HG02571 (cell line): ENCODE measurements at regions not wholly inside any gene's neighbourhood (a gene's known extent, or its start where the extent isn't known, plus 50 kb on each side); places are given as distances from the start of the nearest gene placed in this dataset.
"Not testable (repeated sequence)": the region's sequence is repeated elsewhere in the genome, so short reads cannot be mapped to it uniquely, and the experiment has no call there.

Experiments used
- ATAC-seq: cut with Tn5 transposase; IDR thresholded peaks from one replicate; pipeline ENCODE4 v1.9.1; 2021; ENCODE audit warnings: mild to moderate bottlenecking, moderate library complexity; ENCODE audit not compliant: unreplicated experiment

DNA sequence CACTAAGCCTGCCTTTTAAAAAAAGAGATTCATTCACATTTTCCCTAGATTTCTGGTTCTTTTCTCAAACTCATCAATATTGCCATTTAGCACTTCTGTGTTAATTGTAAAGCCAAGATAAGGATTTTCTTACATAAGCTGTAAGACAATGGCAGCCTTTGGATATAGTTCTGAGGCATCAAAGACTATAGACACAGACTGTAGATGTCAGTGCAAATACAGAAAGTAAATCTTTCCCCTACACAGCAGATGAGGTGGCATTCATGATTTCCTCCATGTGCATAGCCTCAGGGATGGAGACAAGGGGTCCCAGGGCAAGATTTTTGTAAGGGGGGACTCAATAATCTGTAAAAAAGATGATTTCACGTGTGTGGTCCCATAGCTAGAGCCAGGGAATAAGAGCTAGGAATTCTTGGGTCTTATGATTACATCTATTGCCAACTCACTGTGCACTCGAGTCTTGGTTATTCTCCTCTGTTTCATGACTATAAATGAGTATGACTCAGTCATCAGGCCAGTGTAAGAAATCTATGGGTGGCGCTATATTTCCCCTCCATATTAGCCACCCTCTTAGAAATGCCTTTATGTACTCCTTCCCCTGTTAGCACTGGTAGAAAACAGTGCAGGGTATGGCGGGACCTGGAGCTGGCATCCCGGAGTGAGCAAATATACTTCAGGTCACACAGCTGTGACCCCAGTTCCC is 207.5 kb downstream of the EXOC5 start:
- ATAC-seq, result no peak

DNA sequence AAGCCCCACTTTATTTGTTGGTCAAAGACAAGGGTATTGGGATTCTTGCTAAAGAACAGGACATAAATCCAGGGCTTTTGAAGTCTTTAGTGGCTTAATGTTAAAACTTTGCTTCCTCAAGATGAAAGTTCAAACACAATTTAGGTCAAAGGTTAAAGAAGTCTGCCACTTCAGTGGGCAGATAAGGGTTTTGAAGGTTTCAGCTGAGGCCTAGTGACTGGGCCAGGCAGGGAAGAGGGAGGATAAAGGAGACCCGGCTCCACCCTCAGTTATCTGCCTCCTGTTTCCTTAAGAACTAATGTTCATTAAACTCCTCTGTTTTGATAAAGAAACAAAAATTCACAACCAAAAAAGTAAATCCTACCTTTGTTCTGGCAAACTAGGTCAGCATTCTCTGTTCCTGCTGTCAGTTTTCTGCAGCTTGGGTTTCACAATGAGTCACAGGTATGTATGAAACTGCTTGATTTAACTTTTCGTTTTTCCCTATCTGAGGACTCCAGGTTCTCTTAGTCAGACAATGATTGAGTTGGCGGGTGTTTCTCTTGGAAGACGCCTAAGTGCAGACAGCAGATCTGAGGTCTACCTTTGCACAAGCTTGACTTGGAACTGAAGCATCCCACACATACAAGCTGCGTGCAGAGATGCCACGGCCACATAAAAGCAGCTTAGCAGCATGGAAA is 208.3 kb downstream of the EXOC5 start:
- ATAC-seq, result peak; percentile 96

DNA sequence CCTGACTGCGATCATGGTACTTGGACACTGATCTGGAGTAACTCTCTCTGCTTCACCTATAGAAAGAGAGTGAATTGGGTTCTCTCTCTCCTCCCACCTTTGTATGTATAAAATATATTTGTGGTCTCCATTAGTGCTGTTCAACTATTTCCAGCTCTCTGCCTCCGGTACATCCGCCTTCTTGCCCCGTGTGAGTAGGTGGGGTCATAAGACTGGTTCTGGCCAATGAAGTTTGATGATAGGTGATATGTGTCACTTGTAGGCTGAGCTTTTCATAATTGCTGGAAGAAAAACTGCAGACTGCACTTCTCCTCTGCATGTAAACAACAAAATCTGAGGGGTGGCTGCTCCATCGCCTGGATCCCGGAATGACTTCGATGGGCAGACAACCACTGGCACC is 210.4 kb downstream of the EXOC5 start:
- ATAC-seq, result no peak

DNA sequence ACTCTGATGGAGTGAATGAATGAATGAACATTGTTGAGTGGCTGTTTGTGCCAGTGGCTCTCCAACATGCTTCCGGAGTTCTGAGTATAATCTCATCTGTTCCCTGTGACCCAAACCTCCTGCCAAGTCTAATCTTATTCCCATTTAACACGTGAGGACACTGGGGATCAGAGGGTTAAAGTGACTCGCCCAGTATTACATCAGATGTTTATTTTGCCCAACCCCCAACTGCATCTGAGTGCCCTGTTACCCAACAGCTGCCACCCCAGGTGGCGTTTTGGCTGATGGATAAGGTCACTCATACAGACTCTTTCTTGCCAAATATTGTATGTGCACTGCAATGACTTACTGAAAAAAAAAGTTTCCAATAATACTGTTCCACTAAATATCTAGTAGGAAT is 210.9 kb downstream of the EXOC5 start:
- ATAC-seq, result no peak

DNA sequence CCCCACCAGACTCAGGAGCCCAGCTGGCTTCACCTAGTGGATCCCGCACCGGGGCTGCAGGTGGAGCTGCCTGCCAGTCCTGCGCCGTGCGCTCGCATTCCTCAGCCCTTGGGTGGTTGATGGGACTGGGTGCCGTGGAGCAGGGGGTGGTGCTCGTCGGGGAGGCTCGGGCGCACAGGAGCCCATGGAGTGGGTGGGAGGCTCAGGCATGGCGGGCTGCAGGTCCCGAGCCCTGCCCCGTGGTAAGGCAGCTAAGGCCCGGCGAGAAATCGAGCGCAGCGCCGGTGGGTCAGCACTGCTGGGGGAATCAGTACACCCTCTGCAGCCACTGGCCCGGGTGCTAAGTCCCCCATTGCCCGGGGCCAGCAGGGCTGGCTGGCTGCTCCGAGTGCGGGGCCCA is 212.2 kb downstream of the EXOC5 start:
- ATAC-seq, result not testable (repeated sequence)

DNA sequence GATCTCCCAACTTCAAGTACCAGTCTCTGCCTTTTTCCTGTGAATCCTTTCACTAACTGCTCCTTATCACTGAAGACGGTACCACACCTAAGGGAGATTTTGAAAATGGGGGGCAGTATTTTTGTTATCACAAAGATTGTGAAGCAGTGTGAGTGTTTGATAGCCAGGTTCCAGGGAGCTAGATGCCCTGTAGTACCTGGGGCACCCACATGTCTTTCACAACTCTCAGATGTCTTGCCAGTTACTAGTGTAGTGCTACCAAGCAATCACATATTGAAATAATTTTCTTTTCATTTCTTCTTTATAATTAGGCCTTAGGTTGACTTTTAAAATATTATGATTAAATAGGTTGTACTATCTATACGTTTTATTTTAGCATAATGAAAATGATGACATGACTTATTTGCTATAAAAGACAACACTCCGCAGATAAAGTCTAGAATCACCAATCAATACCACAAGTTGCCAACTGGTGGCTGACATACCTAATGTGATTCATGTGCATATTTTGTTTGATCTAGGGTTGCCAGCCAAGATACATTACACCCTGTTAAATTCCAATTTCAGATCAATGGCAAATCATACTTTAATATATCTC is 215.9 kb downstream of the EXOC5 start:
- ATAC-seq, result no peak

DNA sequence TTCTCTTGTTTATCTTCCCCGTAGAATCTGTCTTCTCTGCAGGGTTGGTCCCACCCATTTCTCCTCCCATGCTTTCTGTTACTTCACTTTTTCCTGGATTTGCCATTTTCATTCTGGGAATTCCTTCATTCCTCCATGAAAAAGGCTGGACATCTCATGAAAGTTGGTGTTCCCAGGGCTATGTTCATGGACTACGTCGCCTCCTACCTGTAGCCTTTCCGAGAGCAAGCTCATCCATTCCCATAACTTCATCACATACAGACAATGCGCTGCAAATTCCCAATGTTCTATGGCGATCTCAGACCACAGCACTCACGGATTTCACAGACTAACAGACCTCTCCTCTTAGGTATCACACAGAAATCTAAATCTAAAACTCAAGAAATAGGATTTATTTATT is 217.1 kb downstream of the EXOC5 start:
- no peak for ATAC-seq

DNA sequence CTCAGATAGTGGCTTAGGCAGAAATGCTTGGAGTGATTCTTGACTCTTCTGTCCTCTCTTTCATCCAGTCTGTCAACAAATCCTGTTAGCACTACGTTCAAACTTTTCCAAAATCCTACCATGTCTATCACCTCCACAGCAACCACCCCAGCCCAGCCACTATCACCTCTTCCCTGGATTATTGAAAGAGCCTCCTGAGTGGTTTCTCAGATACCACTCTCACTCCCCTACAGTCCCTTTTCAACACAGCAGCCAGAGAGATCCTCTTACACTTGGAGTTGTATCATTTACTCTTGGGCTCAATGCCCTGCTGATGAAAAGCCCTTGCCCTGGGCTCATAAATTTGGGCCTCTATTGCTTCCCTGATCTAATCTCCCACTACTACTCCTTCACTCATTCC is 218.9 kb downstream of the EXOC5 start:
- no peak for ATAC-seq

DNA sequence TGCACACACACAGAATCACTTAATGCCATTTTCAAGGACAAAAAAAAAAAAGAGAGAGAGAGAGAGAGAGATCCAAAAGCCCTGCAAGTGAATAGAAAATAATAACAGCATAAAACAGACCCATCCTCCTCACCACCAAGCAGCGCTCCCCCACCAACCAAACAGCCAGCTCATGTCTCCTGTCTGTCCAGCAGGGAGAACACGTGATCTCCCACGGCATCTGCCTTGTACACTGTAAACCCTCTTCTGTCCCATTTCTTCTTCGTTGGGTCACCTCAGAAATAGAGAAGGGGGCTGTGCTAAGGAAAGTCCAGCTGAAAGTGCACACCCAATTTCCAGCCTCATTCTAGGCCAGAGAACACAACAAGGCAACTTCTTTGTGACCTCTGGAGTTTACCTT is 222.5 kb downstream of the EXOC5 start:
- ATAC-seq, result no peak

DNA sequence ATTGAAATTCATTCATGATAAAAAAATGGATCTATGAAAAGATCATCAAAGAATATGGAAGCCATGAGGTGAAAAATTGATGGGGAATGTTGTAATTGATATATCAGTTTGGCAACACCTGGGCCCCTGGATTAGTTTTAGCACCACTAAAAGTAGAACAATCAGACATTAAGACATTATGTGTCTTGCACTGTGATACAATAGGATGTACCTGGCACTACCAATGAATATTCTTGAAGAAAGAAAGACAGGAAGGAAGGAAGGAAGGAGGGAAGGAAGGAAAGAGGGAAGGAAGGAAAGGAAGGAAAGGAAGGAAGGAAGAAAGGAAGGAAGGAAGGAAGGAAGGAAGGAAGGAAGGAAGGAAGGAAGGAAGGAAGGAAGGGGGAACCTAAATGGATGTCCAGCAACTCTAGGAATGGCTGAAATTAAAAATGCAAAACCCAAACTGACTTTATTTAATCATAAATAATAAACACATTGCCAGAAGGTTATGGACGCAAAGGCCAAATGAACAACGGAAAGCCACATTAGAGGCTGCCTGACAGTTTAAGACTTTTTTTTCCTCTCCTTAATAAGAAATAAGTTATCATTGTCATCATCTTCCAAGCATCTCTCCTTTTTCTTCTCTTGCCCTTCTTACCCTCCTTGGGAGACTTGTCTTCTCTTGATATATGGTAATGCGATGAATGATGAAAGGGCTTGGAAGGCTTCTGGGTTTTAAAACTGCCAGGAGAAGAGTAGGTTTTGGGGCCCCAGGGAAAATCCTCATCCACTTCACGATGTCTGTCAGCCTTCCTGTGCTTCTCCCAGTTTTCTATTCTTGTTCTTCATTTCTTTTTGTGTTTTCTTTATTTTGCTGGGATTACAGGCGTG is 224.4 kb downstream of the EXOC5 start:
- ATAC-seq, result not testable (repeated sequence)

DNA sequence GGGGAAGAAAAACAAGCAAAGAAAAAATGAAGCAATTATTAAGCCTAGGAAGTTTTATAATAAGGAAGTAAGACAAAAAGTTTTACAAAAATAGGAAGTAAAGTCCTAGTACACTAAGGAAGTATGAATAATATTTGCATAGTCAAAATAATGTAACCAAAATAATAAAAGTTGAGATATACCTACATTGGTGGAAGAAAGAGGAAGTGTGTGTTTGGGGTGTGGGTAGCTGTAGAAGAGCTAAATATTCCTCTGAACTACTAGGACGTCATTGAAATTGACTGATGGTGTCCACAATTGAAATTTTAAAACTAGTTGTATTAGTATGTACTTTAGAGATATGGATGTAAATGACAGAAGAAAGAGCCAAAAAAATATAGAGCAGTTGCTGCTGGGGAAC is 228.4 kb upstream of the OTX2 start:
- no peak for ATAC-seq

DNA sequence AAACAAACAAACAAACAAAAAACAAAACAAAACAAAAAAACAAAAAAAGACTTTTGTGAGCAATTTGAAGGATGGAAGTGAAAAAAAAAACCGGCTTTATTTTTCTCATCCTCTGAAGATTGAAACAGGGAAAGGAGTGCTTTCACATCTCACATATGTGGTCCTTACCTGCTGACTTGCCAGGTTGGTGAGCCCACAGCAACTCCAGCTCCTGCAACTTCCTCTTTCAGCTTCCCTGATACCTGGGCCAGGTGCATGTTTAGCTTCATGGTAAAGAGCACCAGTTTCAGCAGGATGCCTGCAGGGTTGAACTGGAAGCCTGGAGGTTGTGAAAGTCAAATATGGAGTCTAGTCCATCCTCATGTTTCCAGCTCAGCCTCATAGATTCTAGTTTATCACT is 221.2 kb upstream of the OTX2 start:
- ATAC-seq, result no peak

DNA sequence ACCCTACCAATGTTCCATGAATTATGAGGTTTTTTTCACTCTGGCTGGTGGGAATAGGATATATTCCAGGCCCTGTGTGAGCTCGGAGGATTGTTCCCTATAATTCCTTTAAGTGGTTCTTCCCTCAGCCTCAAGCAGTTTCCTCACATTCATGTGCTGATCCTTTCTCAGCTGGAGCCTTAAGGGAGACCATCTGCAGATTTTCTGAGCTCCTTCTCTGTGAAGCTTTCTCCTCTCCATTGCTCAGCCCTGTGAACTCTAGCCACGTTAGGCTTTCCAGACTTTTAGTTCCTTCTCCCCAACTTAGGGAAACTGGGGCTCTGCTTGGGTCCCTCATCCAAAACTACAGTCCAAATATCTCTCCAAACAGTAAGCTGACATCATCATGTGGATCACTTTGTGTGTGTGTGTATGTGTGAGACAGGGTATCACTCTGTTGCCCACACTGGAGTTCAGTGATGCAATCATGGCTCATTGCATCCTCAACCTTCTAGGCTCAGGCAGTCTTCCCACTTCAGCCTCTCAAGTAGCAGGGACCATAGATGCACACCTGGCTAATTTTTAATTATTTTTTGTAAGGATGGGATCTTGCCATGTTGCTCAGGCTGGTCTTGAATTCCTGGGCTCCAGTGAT is 219.5 kb upstream of the OTX2 start:
- no peak for ATAC-seq

DNA sequence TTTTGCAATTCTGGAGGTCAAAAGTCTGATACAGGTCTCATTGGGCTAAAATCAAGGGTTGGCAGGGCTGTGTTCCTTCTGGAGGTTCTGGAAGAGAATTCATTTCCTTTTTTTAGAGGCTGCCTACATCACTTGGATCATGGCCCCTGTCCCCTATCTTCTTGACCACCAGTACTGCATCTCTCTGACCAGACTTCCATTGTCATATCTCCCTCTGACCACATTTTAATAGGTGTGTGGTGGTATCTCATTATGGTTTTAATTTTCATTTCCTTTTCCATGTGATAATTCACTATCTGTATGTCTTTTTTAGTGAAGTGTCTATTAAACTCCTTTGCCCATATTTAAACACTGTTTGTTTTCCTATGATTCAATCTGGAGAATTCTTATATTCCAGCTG is 215.2 kb upstream of the OTX2 start:
- no peak for ATAC-seq

DNA sequence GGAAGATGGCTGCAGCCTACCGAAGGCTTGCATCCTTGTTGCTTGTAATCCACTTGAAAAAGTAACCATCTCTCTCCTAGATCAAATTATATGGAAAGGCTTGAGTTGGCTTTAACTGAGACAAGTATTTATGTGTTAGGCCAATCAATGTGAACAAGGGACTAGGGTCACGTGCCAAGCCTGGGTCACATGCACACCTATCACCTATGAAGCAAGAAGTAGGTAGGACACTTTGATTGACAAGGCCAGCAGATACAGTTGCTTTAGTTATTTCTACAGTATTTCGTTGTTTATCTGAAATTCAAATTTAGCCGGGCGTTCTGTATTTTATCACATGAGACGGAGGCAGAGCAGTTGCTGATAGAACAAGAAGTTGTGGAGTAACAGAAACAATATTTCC is 212.3 kb upstream of the OTX2 start:
- no peak for ATAC-seq

DNA sequence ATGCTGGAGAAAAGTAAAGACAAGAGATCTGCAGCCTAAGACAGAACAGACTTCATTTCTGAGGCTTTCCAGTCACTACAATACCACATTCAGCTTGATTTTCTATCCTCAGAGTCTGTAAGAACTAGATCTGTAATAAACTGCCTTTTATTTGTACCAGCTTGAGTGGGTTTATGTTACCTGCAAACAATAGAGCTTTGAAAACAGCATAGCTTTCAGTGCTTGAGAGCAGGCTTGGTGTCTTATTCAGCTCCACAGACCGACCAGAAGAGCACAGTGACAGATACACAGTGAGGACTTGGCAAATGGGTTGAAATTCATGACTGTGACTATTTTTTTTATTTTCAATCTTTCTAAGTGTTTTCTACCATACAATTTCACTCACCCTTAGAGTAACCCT is 207.8 kb upstream of the OTX2 start:
- ATAC-seq, result no peak

DNA sequence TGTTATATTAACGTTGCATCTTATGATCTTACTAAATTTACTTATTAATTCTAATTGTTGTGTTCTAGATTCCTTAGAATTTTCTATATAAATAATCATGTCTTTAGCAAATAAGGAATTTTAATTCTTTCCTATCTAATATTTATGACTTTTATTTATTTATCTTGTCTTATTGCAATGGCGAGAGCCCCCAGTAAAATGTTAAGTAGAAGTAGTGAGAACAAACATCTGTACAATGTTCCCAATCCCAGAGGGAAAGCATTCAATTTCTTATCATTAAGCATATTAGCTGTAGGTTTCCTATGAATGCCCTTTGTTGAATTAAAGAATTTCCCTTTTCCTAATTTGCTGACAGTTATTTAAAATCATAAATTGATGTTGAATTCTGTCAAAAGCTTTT is 203.7 kb upstream of the OTX2 start:
- no peak for ATAC-seq

DNA sequence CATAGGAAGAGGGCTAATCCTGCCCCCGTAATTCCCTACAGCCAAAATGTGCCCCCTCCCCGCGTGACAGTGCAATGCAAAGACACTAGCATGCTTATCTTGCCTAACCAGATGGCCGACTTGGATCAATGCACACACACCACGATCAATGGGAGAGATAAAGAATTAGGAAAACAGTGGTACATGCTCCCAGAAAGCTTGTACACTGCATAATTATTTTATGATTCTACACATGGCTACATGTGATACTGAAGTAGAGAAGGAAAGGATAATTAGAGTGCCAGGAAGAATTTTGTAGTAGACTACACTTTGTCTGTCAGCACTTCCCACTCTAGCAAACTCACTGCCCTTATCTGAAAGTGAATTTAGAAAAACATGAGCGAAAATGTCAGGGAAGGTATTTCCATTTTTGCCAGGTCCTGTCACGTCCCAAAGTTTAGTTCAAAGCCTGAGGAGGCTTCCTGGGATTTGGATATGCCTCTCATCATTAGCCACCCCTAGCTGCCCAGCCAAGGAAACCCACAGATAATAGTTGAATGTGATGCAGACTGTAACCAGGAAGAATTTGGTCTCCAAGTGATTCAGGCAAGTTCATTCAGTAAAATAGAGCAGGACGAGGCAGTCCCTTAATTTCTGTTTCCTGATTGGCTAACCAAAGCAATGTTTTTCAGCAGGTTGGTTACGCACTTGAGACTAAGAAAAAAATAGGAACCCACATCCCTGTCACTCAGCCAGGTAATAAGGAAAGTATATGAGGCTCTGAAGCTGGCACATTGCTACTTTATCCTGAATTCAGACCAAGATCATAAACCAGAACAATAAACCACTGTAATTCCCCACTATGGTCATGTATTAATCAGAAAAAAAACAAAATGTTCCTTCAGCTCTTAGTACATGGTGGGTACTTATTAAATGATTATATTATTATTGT is 199.6 kb upstream of the OTX2 start:
- ATAC-seq, result no peak

DNA sequence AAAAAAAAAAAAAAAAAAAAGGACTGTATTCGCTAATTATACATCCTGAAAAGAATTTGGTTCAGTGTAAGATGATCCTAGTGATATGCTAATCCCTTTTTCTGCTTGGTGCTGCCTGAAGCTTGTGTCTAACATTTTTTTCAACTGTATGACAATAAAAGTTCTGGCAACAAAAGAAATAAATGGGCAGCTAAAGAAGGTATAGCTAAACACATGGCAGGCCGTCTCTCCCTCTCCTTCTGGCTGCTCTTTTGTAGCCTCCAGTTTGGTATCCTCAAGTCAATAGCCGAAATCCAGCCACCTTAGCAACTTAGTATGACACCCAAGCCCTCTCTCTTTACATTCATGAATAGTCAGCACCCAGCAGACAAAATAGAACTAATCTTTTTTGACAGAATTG is 198.3 kb upstream of the OTX2 start:
- no peak for ATAC-seq

DNA sequence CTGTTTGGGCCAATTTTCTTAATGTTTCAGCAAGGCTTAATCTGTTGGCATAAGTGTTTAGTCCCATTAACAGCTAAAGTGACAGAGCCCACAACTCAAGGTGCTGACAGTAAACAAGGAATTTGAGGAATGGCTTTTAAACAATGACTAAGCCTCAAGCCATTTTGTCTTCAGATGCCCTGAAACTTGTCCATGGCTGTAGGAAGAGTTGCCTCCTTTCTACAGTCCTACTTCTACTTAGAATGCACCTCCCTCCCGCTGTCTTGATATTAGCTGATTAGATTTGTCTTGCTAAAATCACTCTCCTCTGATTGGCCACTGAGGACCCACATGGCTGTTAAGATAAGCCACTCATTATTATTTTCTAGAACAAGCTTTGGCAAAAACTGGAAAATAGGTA is 188.4 kb upstream of the OTX2 start:
- no peak for ATAC-seq
